Activated CD4-positive, alpha-beta T cell treated with anti-CD3 and anti-CD28 coated beads, Interleukin-2, amount 50 U/mL, for 4 hours (primary cell): ENCODE measurements at regions not wholly inside any gene's neighbourhood (a gene's known extent, or its start where the extent isn't known, plus 50 kb on each side); places are given as distances from the start of the nearest gene placed in this dataset.

Experiments
- DNase-seq, 2 experiments: peaks; one replicate each; pipeline ENCODE4 v3.0.0-alpha.2; 2020

DNA sequence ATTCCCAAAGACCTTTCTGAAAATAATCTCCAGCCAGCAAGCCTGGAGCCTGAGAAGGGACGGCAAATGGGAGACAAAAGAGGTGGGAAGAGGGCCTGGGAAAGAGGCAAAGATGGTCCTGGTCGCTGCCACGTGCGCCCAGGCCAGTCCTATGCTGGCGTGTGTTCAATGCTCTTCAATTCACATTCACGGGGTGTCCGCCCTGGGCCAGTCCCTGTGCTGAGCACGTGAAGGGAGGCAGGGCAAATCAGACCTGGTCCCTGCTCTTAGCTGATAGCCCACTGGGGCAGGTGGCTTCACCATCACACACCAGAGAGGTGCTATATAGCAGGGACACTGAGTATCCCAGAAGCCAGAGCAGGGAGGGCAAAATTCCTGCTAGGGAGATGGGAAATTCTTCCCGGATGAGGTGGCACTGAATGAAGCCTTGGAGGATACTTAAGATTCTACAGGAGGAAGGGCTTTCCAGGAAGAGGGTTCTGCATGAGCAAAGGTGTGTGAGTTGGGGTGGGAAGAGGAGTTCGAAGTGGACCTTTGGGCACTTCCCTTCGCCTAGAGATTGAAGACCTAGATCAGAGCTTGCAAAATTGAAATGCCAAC, 148.2 kb downstream of the CHST1 start:
- no peak for DNase-seq

DNA sequence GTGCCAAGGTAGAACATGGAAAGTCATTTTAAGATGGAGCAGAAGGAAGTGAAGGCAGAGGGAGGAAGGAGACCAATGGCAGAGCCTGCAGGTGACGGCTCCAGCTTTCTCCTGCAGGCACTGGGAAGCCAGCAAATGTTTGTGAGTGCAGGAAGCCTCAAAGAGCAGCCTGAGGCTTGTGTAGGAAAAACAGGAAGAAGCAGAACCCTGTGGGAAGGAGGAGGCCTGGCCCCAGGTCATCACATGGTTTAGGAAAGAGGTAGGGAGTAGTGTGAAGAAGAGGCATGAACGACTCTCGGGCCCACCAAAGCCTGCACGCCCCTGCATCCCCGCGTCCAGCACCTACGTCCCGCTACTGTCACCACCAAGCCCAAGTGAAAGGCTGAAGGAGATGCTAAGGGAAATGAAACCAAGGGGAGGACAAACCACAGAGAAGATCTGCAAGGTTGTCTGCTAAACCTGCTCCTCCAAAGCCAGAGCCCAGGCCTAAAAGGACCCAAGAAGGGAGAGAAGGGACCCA, 151.5 kb downstream of the CHST1 start:
- DNase-seq: no peak

DNA sequence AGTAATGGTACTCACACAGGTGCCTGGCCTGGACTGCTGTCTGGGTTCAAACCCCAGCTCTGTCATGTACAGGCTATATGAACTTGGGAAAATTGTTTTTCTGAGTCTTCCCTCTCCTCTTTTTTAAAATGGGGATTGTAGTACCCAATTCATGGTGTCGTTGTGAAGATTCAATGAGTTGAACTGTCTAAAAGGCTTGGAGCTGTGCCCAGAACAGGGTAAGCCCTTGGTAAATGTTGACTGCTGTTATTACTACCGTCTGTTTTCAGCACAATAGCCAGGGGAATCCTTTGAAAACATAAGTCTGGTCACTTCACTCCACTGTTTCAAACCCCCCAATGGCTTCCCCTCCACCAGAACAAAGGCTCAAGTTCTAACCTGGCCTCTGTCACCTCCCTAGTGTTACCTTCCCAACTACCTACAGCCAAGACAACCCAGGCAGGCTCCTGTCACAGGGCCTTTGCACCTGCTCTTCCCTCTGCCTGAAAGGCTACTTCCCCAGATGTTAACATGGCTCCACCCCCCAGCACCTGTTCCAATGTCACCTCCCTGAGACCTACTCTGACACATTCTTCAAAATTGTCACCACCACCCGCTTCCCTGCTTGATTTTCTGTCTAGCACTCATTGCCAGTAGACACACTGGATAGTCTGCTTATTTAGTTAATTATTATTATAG, 152.8 kb downstream of the CHST1 start:
- DNase-seq: no peak

DNA sequence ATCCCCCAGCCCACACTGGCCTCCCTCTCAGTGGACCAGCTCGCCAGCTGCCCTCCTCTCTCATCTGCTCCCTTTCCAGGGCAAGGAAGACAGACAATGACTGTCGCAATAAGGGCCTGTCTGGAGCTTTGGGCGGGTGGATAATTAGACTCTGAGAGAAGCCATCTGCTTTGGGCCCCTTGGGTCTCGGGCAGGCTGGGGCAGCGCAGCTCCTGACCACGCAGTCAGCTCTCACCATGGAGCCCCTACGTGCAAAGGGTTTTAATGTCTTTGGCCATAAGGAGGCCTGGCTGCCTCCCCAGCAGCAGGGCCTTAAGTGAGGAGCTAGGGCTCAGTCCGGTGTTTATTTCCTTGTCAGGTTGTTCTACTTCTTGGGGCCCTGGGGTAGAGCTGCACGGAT, 153.9 kb downstream of the CHST1 start:
- DNase-seq: no peak

DNA sequence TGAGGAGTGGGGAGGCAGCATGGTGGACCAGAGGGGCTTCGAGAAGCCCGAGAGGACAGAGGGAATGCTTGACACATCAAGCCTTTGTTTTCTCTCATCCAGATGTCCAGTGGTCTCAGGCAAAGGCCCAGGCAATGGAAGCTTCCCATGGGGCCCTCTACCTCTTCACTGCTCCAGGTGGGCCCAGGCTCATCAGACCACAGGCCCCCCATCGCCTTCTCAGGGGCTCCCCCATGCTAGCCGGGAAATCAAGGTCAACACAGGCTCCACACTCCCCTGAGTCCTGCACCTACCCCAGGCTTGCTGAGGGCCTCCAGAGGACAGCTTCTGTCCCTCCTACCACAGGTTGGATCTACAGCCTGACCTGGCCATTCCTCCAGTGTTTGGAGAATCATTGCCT, 157.5 kb downstream of the CHST1 start:
- DNase-seq: no peak

DNA sequence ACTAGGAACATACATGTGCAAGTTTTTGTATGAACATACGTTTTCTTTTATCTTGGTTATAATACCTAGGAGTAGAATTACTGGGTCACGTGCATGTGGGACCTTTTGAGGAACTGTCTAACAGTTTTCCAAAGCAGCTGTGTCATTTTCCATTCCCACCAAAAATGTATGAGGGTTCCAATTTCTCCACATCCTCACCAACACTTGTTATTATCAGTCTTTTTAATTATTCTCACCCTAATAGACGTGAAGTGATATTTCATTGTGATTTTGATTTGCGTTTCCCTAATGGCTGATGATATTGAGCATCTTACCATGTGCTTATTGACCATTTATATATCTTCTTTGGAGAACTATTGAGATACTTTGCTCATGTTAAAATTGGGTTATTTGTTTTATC, 162.1 kb downstream of the CHST1 start:
- DNase-seq: no peak

DNA sequence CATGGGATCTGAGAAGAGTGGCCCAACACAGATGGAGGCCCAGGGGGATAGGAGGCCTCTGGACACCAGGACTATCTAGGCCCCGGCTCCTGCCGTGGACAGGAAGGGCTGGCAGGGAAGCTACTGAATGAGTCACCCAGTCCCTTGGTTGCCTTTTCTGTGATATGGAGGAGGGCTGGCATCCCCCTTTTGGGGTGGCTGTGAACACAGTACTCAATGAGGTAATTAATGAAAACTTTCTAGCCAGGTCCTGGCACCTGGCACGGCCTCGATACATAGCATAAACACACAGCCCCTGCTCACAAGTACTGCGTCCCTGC, 163.2 kb downstream of the CHST1 start:
- DNase-seq: no peak

DNA sequence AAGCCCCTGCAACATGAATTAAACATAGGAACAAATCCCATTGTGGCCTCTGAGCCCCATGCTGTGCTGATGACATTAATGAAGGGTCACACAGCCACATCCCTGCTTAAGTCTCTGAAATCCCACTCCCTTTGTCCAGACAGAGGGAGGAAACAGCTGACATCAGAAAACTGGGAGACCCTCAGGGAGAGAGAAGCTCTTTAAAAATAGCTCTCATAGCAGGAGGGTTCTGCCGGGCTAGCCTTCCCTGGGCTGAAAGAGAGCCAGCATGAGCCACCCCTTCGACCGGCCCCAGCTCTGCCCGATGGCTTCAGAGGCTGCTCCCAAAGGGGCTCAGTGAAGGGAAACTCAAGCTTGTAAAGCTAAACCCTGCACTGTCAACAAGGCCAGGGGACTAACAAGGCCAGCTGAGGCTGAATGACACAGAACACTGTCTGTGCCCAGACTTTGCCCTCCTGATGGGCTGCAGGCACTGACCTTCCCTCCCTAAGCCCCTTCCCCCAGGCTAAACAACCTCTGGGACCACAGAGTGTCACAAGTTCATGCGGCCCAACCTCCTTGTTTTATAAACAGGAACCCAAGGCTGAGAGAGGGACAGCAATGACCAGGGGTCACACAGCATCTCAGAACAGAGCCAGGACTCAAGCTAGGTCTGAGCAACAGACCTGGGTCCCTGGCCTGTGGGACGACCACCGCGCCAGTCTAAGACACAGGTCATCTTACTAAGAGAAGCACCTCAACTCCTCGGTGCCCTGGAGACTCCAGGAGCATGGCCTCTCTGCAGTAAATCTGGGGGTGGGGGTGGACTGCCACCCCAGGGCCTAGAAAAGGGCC, 163.8 kb downstream of the CHST1 start:
- no peak for DNase-seq

DNA sequence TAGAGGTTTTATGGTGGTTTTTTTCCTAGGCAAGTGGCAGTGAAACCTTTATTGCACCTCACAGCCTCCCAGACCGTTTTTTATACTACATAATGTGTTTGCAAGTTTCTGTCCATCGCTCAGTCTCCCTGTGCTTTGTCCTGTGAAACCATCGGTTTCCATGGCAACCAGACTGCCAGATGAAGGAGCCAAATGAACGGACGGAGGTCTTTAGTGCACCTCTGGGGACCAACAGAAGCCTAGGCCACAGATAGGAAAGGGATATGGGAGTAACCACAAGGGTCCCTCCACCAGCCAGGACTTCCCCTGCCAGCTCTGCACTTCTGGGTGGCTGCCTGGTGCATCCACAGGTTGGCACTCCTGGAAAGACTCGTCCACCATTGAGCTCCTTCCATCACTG, 165.0 kb downstream of the CHST1 start:
- no peak for DNase-seq

DNA sequence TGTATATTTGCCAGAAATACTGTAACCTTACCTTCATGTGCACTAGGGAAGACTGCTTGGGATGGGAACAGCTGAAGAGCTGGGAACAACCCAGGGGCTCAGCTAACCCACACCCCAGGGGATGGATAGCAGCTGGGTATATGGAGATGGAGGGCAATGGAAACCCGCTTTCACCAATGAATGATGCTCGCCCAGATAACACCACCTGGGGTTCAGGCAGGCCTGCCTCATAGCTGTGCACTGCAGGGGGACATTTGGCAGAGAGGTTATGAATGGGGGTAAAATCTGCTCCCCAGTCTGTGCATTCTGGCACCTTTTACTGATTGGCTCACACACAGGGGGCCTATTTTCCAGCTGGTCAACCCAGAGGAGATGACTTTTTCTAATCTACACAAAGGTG, 170.7 kb downstream of the CHST1 start:
- DNase-seq: no peak

DNA sequence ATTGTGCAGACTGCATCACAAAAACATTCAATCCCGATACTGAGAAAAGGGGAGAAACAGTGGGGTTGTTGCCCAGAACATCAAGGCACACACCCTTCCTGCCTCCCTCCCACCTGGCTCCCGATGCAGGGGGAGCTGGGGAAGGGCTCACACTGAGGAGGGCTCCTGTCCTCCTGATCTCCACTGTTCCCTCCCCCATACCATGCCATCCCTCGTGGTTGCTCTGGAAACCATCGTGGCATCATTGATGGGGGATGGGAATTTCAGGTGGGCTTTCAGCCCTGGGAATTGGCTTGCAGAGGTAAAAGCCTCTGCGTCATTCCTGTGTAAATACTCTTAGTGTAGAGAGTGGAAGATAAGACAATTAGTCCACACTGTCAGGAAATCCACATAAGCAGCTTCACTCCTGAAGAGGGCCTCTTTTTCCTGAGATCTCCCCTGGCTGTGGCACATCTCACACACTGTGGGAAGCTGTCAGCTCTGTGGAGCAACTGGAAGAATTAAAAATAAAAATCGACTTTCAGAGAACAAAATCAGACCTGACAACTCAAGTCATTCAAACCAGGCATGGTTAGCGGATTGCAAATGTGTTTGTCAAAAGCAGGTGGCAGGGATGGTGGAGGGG, 176.0 kb downstream of the CHST1 start:
- no peak for DNase-seq

DNA sequence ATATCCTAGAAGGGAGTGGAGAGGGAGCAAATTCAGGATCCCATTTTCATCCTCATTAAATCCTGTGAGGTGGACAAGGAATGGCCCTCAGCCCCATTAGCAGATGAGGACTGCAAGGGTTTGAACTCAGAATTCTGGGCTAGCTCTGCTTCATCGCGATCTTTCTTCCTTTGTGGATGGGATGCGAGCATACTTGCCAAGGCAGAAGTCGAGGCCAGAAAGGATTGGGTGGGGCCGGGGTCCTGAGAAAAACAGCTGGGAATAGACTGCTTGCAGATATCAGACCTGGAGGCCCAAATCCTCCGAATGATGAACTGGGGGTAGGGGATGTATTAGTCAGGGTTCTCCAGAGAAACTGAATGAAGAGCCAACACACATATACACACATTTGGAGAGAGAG, 179.0 kb downstream of the CHST1 start:
- no peak for DNase-seq

DNA sequence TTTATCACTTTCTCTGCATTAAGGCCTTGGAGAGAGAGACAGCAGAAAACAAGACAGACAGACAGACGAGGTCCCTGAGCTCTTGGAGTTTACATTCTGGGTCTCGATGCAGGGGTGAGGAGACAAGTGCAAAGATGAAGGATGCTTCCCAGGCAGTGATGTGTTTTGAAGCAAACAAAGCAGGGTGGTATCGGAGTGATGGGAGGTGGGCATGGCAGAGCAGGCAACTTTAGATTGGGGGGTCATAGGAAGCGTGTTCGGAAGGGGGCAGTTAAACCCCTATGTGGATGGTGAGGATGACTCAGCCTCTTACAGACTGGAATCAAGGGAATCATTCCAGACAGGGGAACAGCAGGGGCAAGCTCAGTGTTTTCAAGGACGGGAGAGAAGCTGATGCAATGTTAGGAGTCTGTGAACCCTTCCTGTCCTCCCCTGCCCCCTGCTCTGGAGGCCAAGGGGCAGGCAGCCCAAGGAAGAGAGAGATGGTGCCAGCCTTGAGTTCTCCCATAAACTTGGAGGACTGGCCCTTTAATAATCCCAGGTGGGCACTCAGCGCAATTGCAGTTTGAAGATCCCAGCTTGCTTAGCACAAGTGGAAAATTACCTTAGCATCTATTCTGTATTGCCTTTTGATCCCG, 180.2 kb downstream of the CHST1 start:
- no peak for DNase-seq

DNA sequence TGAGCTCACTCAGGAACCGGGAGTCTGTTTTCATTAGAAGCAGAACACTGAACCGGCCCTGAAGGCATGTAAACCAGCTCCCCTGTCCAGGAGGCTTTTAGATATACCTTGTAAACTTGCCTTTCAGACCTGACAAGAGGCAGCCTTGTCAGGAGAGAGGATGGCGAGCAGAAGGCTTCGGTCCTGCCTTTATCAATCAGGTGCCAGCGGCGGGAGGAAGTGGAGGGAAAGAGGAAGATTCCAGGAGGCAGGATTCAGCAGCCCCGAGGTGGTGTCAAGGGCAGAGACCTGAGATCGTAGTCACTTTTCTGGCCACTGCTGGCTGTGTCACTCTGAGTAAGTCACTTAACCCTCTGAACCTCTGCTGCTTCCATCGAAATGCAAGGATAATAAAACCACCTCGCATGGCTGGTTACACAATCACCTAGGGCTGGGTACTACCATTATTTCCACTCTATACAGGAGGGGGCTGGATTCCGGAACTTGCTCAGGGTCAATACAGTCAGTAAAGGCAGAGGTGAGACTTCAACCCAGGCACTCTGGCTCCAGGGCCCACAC, 181.0 kb downstream of the CHST1 start:
- no peak for DNase-seq

DNA sequence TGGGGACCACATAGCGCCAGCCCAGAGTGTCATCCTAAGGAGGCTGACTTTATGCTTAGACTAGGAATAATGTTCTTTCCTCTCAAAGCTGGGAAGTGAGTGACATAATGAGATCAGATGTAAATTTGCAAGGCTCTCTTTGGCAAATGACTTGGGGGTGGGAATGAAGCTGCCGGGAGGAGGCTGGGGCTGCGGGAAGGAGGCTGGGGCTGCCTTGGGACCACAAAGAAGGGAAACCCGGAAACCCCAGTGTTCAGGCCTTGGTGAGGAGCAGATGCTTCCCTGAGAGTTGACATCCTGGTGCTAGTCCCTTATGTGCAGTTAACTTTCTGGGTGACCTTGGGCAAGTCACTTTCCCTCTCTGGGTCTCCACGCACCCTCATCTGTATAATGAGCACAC, 182.0 kb downstream of the CHST1 start:
- DNase-seq: no peak

DNA sequence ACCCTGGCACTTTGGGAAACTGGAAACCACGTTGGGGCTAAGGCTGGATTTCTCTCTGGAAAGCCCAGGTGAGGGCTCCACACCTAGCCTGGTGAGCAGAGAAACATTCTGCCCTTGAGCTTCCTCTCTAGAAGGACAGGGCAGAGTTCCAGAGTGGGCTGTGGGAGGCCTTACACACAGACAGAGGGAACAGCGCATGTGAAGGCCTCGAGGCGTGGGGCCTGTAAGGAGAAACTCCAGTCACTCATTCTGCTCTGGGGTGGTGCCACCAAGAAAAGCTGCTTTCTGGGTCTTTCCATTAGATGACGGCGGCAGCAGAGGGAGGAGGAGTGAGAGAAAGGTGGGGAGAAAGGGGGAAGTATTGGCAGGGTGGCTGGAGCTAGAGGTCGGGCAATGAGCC, 183.1 kb downstream of the CHST1 start:
- no peak for DNase-seq

DNA sequence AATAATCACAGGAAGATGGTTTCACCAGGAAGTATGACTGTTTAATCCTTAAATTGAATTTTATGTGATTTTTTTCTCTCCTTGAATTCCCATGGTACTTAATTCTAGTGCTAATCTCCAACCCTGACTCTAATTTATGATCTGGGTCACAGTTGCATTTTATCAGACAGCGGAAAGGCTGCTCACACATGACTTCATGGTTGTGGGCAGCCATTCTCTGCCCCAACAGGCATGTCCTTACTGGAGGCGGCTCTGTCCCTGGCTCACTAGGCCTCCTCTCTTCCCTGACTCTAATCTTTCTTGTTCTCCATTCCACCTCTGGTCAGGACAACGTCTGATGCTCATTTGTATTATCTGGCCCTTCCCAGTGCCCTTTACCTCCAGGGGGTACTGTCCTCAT, 184.4 kb downstream of the CHST1 start:
- no peak for DNase-seq

DNA sequence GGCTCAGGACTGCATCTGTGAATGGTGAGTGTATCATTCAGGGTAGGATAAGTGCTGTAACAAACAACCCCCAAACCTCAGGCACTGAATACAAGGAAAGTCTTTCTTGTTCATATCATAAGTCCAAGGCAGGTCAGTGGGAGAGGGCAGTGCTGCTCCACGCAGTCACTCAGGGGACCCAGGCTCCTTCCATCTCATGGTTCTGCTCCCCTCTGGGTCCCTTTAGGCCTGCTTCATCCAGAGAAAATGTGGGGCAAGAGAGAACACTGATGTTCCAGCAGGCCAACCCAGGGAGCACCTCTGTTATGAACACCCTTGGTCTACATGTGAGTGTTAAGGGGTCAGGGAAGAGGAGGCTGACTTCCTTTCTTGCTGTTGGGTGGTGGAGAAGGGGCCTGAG, 187.8 kb downstream of the CHST1 start:
- no peak for DNase-seq

DNA sequence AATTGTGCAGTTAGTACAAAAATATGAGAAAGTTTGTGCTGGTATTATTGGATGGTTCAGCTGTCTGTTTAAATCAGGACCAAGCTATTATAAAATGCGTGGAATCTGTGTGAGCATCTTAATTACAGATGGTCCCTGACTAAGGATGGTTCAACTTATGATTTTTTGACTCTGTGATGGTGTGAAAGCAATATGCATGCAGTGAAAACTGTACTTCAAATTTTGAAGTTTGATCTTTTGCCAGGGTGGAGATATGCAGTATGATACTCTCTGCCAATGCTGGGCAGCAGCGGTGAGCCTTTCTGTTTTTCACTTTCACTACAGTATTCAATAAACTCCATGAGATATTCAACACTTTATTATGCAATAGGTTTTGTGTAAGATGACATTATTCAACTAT, 189.3 kb downstream of the CHST1 start:
- no peak for DNase-seq

DNA sequence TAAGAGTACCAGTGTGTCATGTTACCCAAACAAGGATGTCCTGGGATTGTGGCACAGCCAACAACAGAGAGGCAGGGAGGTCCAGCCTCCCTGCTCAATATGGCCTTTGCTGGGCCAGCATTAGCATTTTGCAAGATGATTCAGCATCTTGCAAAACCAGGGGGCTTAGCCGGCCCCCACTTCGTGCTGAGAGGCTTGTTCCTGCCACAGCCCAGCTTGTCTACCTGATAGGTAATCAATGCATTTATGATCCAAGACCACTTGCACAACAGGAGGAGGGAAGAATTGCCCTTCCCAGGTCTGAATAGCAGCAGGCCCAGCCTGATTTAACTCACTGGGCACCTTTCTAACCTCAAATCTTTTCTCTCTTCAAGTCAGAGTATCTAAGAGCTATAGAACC, 189.0 kb upstream of the SYT13 start:
- no peak for DNase-seq

DNA sequence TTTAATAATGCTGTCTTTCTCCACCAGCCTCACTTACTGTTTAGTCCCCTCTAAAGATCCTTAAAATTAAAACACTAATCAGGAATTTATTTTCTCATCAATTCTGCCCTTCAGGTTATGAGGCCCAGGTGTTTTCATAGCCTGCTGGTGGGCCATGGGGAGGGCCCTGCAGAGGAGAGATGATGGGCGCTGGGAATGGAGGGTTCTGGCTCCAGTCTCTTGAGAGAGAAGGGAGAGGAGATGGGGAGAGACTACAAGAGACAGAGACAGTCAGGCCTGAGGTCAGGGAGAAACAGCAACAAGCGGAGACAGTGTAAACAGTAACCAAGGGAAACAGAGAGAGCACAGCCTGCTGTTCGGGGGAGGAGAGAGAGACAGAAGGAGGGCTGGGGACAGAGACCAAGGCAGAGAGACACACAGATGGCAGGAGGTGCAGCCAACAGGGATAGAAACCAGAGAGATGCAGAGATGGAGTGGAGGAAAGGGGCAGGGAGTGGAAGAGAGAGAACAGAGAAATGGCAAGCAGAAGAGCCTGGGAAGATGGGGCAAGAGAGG, 187.3 kb upstream of the SYT13 start:
- DNase-seq: no peak

DNA sequence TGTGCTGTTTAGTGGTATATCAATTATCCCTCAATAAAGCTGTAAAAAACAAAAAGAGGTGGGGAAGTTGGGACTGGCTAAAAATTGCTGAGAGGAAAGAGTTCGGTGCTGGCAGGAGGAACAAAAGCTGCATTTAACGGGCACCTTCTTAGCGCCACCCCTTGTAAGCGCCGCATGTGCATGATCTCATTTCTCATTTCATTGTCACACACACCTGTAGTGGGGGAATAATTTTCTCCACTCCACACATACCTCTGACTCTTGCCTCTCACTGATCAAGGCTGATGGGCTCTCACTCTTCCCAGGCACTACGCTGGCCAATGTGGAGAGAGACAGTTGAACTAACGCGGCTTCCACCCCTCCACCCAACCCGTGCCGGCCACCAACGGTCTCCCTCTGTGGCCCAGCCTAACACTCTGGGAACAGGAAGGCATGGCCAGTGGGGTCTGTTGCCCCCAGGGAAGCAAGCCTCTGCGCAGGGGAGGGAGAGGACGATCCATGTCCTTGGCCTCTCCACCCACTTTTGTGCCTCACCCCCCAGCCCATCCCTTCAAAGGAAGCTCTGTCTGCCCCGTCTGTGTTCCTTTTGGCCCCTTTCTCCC, 186.7 kb upstream of the SYT13 start:
- DNase-seq: no peak
